Tibial nerve (tissue), 4 donors: ENCODE measurements at regions not wholly inside any gene's neighbourhood (a gene's known extent, or its start where the extent isn't known, plus 50 kb on each side); places are given as distances from the start of the nearest gene placed in this dataset.

Source experiments
- DNase-seq, 2 donors: peaks; one replicate each; pipeline ENCODE4 v3.0.0-alpha.2; 2019; ENCODE audit warnings: low spot score in 2 of 2
- H3K27ac ChIP-seq, 4 donors: fragments of 200-600 bp; sonication (generic) in 3 of 4; one replicate each; pipeline ENCODE4 v1.5.1; 2017 to 2019; ENCODE audit warnings: mild to moderate bottlenecking in 1 of 4
- H3K27me3 ChIP-seq, 2 donors: fragments of 200-600 bp; sonication (generic) in 1 of 2; one replicate each; pipeline versions ENCODE4 v1.5.1 to v1.6.0; 2017 to 2019
- H3K36me3 ChIP-seq, 3 donors: fragments of 200-600 bp; sonication (generic); one replicate each; pipeline ENCODE4 v1.5.1; 2018 to 2019
- H3K4me1 ChIP-seq, 4 donors: fragments of 200-600 bp; sonication (generic) in 3 of 4; one replicate each; pipeline ENCODE4 v1.5.1; 2017 to 2019
- H3K4me3 ChIP-seq, 4 donors: fragments of 200-600 bp; sonication (generic) in 3 of 4; one replicate each; pipeline ENCODE4 v1.5.1; 2017 to 2019; ENCODE audit warnings: mild to moderate bottlenecking in 1 of 4, moderate library complexity in 1 of 4
- H3K9me3 ChIP-seq, 4 donors: fragments of 200-600 bp; sonication (generic) in 3 of 4; one replicate each; pipeline ENCODE4 v1.5.1; 2017 to 2019
- CTCF ChIP-seq, 5 experiments: fragments of 200-600 bp in 3 of 5; fragments of 450-650 bp in 2 of 5; sonication (generic) in 3 of 5; IDR thresholded peaks; one replicate each; pipeline ENCODE4 v1.5.1; 2016 to 2019; ENCODE audit warnings: antibody characterized with exemption in 5 of 5, mild to moderate bottlenecking in 3 of 5, moderate library complexity in 2 of 5
- EP300 ChIP-seq, 2 donors: sonication (generic); formaldehyde crosslinking; IDR thresholded peaks; one replicate each; pipeline ENCODE4 v1.6.1; 2017; ENCODE audit warnings: antibody characterized with exemption in 2 of 2, mild to moderate bottlenecking in 1 of 2
- POLR2A ChIP-seq, 2 donors: fragments of 450-650 bp; IDR thresholded peaks; one replicate each; pipeline ENCODE4 v1.6.1; 2017; ENCODE audit warnings: antibody characterized with exemption in 2 of 2, mild to moderate bottlenecking in 2 of 2, moderate library complexity in 2 of 2
- WGBS, 2 donors: methylation state at CpG; one replicate each; pipeline ENCODE4 v1.1.5; 2018; 5-methylcytosine and 5-hydroxymethylcytosine counted together

- H3K9me3 ChIP-seq = peaks cover 0 to 21% (median 0%) of the 10 kb centered on the region in 4 donors
- H3K4me1 ChIP-seq = no peaks in the 10 kb centered on the region
- no peaks in the 10 kb centered on the region for H3K27me3 ChIP-seq
- H3K36me3 ChIP-seq = no peaks in the 10 kb centered on the region
- TF ChIP-seq POLR2A (IDR thresholded peaks at IDR 0.05) = no peak
- TF ChIP-seq EP300 (IDR thresholded peaks at IDR 0.05) = no peak
- no peak for TF ChIP-seq CTCF (IDR thresholded peaks at IDR 0.05)
- no peak overlapping the region for H3K27ac ChIP-seq
- WGBS, 2 donors = 71 to 75% methylated on average over 1 of the region's 1 CpG
- H3K4me3 ChIP-seq = no peak overlapping the region
- DNase-seq = no peak
Measured at GRCh38 chr15:98476559-98476958, 171.8 kb upstream of the IGF1R start.

GRCh38 chr15:98480844-98481243, 167.5 kb upstream of the IGF1R start:
- Histone ChIP-seq H3K27ac (no peak overlapping the region), H3K9me3 (peaks cover 0 to 32% (median 0%) of the 10 kb centered on the region in 4 donors), H3K36me3 (no peaks in the 10 kb centered on the region), H3K4me3 (no peak overlapping the region), H3K27me3 (no peaks in the 10 kb centered on the region), H3K4me1 (no peaks in the 10 kb centered on the region)
- TF ChIP-seq POLR2A (IDR thresholded peaks at IDR 0.05) (no peak), CTCF (IDR thresholded peaks at IDR 0.05) (no peak), EP300 (IDR thresholded peaks at IDR 0.05) (no peak)
- DNase-seq = no peak
- 55 to 59% methylated on average over 11 of the region's 11 CpGs for WGBS, 2 donors

GRCh38 chr15:98483575-98484130, 164.7 kb upstream of the IGF1R start:
- TF ChIP-seq EP300 (IDR thresholded peaks at IDR 0.05) (no peak), POLR2A (IDR thresholded peaks at IDR 0.05) (no peak), CTCF (IDR thresholded peaks at IDR 0.05) (no peak)
- H3K27ac ChIP-seq = no peak overlapping the region
- no peaks in the 10 kb centered on the region for H3K36me3 ChIP-seq
- 90 to 97% methylated on average over 1 of the region's 1 CpG for WGBS, 2 donors
- H3K27me3 ChIP-seq = no peaks in the 10 kb centered on the region
- peaks cover 0 to 16% (median 0%) of the 10 kb centered on the region in 4 donors for H3K9me3 ChIP-seq
- no peaks in the 10 kb centered on the region for H3K4me1 ChIP-seq
- H3K4me3 ChIP-seq = no peak overlapping the region
- no peak for DNase-seq

- Histone ChIP-seq H3K36me3 (no peaks in the 10 kb centered on the region), H3K4me1 (no peaks in the 10 kb centered on the region), H3K9me3 (peaks cover 0 to 16% (median 0%) of the 10 kb centered on the region in 4 donors), H3K4me3 (no peak overlapping the region), H3K27ac (no peak overlapping the region), H3K27me3 (no peaks in the 10 kb centered on the region)
- 48 to 77% methylated on average over 1 of the region's 1 CpG for WGBS, 2 donors
- DNase-seq = no peak
- TF ChIP-seq CTCF (IDR thresholded peaks at IDR 0.05) (no peak), POLR2A (IDR thresholded peaks at IDR 0.05) (no peak), EP300 (IDR thresholded peaks at IDR 0.05) (no peak)
Measured at GRCh38 chr15:98484914-98485313, 163.4 kb upstream of the IGF1R start.

GRCh38 chr15:98485451-98485850, 162.9 kb upstream of the IGF1R start:
- no peak for TF ChIP-seq CTCF (IDR thresholded peaks at IDR 0.05)
- TF ChIP-seq EP300 (IDR thresholded peaks at IDR 0.05) = no peak
- no peak for TF ChIP-seq POLR2A (IDR thresholded peaks at IDR 0.05)
- H3K27ac ChIP-seq = no peak overlapping the region
- H3K36me3 ChIP-seq = no peaks in the 10 kb centered on the region
- peaks cover 0 to 16% (median 0%) of the 10 kb centered on the region in 4 donors for H3K9me3 ChIP-seq
- no peaks in the 10 kb centered on the region for H3K4me1 ChIP-seq
- DNase-seq = no peak
- H3K4me3 ChIP-seq = no peak overlapping the region
- 26 to 27% methylated on average over 2 of the region's 2 CpGs for WGBS, 2 donors
- no peaks in the 10 kb centered on the region for H3K27me3 ChIP-seq
